GM12878 (cell line): ENCODE measurements at regions not wholly inside any gene's neighbourhood (a gene's known extent, or its start where the extent isn't known, plus 50 kb on each side); places are given as distances from the start of the nearest gene placed in this dataset.

Experiments used
- ATAC-seq: fragments of 200-7000 bp; cut with Tn5 transposase; 3 replicates; pipeline ENCODE4 v1.9.1; 2020; ENCODE audit warnings: mild to moderate bottlenecking, moderate library complexity
- BruUV-seq: library from RNA; stranded (reverse); fragments of 400-500 nt; replicated peaks from 2 replicates; lab custom pipeline; 2021; lab: Mats Ljungman, UMichigan
- CTCF ChIA-PET: fragments of 300-600 bp; sonication (Branson Sonifier 250); formaldehyde crosslinking; extraction: SDS; loops from one replicate; lab custom pipeline; 2021; ENCODE audit warnings: inconsistent platforms; lab: Yijun Ruan, JAX
- POLR2A ChIA-PET: fragments of 350-600 bp; formaldehyde crosslinking; extraction: SDS; loops from one replicate; lab custom pipeline; 2021; ENCODE audit warnings: inconsistent platforms; lab: Charles Lee
- RAD21 ChIA-PET: fragments of 300-600 bp; sonication (Branson Sonifier 250); formaldehyde crosslinking; loops from one replicate; lab custom pipeline; 2023; ENCODE audit warnings: antibody characterized with exemption; ENCODE audit not compliant: unreplicated experiment; lab: Charles Lee
- SMC1A ChIA-PET: fragments of 300-600 bp; sonication (Branson Sonifier 250); formaldehyde crosslinking; loops from one replicate; lab custom pipeline; 2023; ENCODE audit not compliant: unreplicated experiment, uncharacterized antibody; lab: Charles Lee
- DNase-seq: peaks from one replicate; pipeline ENCODE4 v3.0.0-alpha.2; 2011; ENCODE audit warnings: low read depth, low spot score
- FAIRE-seq: peaks from 3 replicates; lab custom pipeline; 2011; peaks lifted over from hg19 to GRCh38; lab: Jason Lieb, UNC
- H2AFZ ChIP-seq: 2 replicates; pipeline ENCODE4 v1.6.0; 2011; ENCODE audit warnings: low read depth, low read length, control low read depth; ENCODE audit not compliant: control insufficient read depth
- H3K27ac ChIP-seq: 2 replicates; pipeline ENCODE4 v1.5.1; 2011; ENCODE audit warnings: control low read depth; ENCODE audit not compliant: control insufficient read depth, insufficient read depth
- H3K27me3 ChIP-seq, 2 experiments: replicated peaks in 1 of 2; 2 replicates each; pipeline versions ENCODE4 v1.6.0 to v1.6.1; 2011; ENCODE audit warnings: low read length in 1 of 2; ENCODE audit not compliant: control insufficient read depth in 2 of 2, insufficient read depth in 2 of 2
- H3K36me3 ChIP-seq, 2 experiments: 2 replicates each; pipeline ENCODE4 v1.5.1; 2011; ENCODE audit warnings: low read length in 1 of 2; ENCODE audit not compliant: control insufficient read depth in 2 of 2, insufficient read depth in 2 of 2
- H3K4me1 ChIP-seq: 2 replicates; pipeline ENCODE4 v1.6.1; 2011; ENCODE audit warnings: mild to moderate bottlenecking, low read length, moderate library complexity, mixed read lengths; ENCODE audit not compliant: control insufficient read depth, insufficient read depth
- H3K4me2 ChIP-seq: 2 replicates; pipeline ENCODE4 v1.6.0; 2011; ENCODE audit warnings: control low read depth; ENCODE audit not compliant: control insufficient read depth, insufficient read depth
- H3K4me3 ChIP-seq: fragments of 200-600 bp; sonication (generic); 2 replicates; pipeline ENCODE4 v1.5.1; 2016
- H3K79me2 ChIP-seq: 2 replicates; pipeline ENCODE4 v1.6.0; 2011; ENCODE audit warnings: low read length; ENCODE audit not compliant: control insufficient read depth, insufficient read depth
- H3K9ac ChIP-seq: 2 replicates; pipeline ENCODE4 v1.8.0; 2011; ENCODE audit warnings: low read length, control low read depth, mixed read lengths; ENCODE audit not compliant: control insufficient read depth, insufficient read depth
- H3K9me3 ChIP-seq: replicated peaks from 3 replicates; pipeline ENCODE4 v1.5.1; 2011; ENCODE audit warnings: mild to moderate bottlenecking, low read length; ENCODE audit not compliant: control insufficient read depth, insufficient read depth
- H4K20me1 ChIP-seq: 2 replicates; pipeline ENCODE4 v1.6.0; 2011; ENCODE audit not compliant: control insufficient read depth, insufficient read depth
- BACH1 ChIP-seq: fragments of 450-650 bp; IDR thresholded peaks from 2 replicates; pipeline ENCODE4 v1.6.1; 2017; ENCODE audit warnings: mild to moderate bottlenecking, borderline replicate concordance
- CBFB ChIP-seq: IDR thresholded peaks from 2 replicates; pipeline ENCODE4 v1.6.1; 2016; ENCODE audit warnings: antibody characterized with exemption, low read depth
- EED ChIP-seq: sonication (generic); IDR thresholded peaks from 2 replicates; pipeline ENCODE4 v1.6.1; 2016; ENCODE audit warnings: antibody characterized with exemption, low read depth
- FOXM1 ChIP-seq: IDR thresholded peaks from 2 replicates; pipeline ENCODE4 v1.6.1; 2012; ENCODE audit warnings: low read depth, mild to moderate bottlenecking, inconsistent platforms, low read length, moderate library complexity
- HDAC2 ChIP-seq: fragments of 200-600 bp; sonication (generic); IDR thresholded peaks from 2 replicates; pipeline ENCODE4 v1.6.1; 2017
- LARP7 ChIP-seq: fragments of 450-650 bp; IDR thresholded peaks from 2 replicates; pipeline ENCODE4 v1.6.1; 2017; ENCODE audit warnings: mild to moderate bottlenecking
- NFIC ChIP-seq: IDR thresholded peaks from 2 replicates; pipeline ENCODE4 v1.6.1; 2012; ENCODE audit warnings: low read depth, mild to moderate bottlenecking, inconsistent platforms, low read length, moderate library complexity
- NR2C1 ChIP-seq: fragments of 450-650 bp; IDR thresholded peaks from 2 replicates; pipeline ENCODE4 v1.6.1; 2017; ENCODE audit warnings: antibody characterized with exemption, mild to moderate bottlenecking, moderate library complexity
- NR2F1 ChIP-seq: fragments of 450-650 bp; conservative IDR thresholded peaks from 2 replicates; pipeline ENCODE4 v1.6.1; 2017; ENCODE audit warnings: mild to moderate bottlenecking
- PAX8 ChIP-seq: fragments of 450-650 bp; IDR thresholded peaks from 2 replicates; pipeline ENCODE4 v1.6.1; 2017; ENCODE audit warnings: mild to moderate bottlenecking, moderate library complexity
- POLR2A ChIP-seq: IDR thresholded peaks from 2 replicates; pipeline ENCODE4 v1.6.1; 2011; ENCODE audit warnings: low read depth, mild to moderate bottlenecking, low read length
- RAD21 ChIP-seq: IDR thresholded peaks from 2 replicates; pipeline ENCODE4 v1.6.1; 2011; ENCODE audit warnings: mild to moderate bottlenecking, low read depth, low read length, moderate library complexity; ENCODE audit not compliant: insufficient read depth
- SIN3A ChIP-seq: IDR thresholded peaks from 2 replicates; pipeline ENCODE4 v1.6.1; 2012; ENCODE audit warnings: low read depth, low read length, improper control_type of control experiment
- TAF1 ChIP-seq: IDR thresholded peaks from 2 replicates; pipeline ENCODE4 v1.6.1; 2011; ENCODE audit warnings: mild to moderate bottlenecking, low read depth, low read length, borderline replicate concordance
- ZBED1 ChIP-seq: IDR thresholded peaks from 2 replicates; pipeline ENCODE4 v1.6.1; 2016; ENCODE audit warnings: borderline replicate concordance
- ZZZ3 ChIP-seq: IDR thresholded peaks from 2 replicates; pipeline ENCODE4 v1.6.1; 2011; ENCODE audit warnings: low read depth; ENCODE audit not compliant: control insufficient read depth, insufficient read length
- WGBS: methylation state at CpG from one replicate; pipeline ENCODE4 v1.1.6; 2016; ENCODE audit warnings: low lambda C conversion rate; ENCODE audit not compliant: insufficient replicate concordance, insufficient coverage; ENCODE audit errors: missing lambda C conversion rate; 5-methylcytosine and 5-hydroxymethylcytosine counted together
- in situ Hi-C: fragments of 300-500 bp; cut with MboI; formaldehyde crosslinking; loops from 9 replicates; pipeline ENCODE4 v1.14.3; 2018; ENCODE audit warnings: mixed read lengths
- intact Hi-C: fragments of 100-400 bp; cut with micrococcal nuclease; formaldehyde crosslinking; loops from one replicate; pipeline ENCODE4 v1.14.2; 2022; ENCODE audit not compliant: unreplicated experiment
- TF ChIP-seq, protein P1 (sequence below): fragments of 450-650 bp; formaldehyde crosslinking; IDR thresholded peaks from 2 replicates; pipeline ENCODE4 v1.5.0; 2022; ENCODE audit warnings: mild to moderate bottlenecking, missing genetic modification characterization
- TF ChIP-seq, protein P2 (sequence below): fragments of 450-650 bp; IDR thresholded peaks from 2 replicates; pipeline ENCODE4 v1.6.1; 2017; ENCODE audit warnings: mild to moderate bottlenecking, moderate library complexity
- TF ChIP-seq, protein P3 (sequence below): IDR thresholded peaks from 2 replicates; pipeline ENCODE4 v1.6.1; 2012; ENCODE audit warnings: low read length, inconsistent platforms

DNA sequence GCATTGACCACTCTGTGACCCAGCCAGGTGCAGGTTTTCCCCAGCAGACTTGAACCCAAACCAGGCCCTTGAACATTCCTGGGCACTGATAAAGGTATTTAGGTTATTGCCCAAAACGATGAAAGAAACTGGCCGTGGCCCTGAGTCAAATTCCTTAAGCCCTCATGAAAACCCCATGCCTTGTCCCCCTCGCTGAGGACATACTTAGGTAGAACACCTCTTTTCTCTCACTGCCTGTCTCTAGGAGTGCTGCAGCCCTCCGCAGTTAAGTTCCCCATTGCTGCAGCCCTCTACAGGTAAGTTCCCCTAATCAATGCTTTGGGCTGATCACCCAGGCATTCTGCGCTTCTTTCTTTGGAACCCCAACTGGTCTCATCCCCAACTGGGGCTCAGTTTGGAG is 961.6 kb downstream of the TBC1D22A start:
- POLR2A ChIA-PET, result no interaction called here
- Histone ChIP-seq H3K27me3 (no peaks in the 10 kb centered on the region), H3K36me3 (no peaks in the 10 kb centered on the region), H3K4me1 (no peaks in the 10 kb centered on the region), H3K27ac (no peak overlapping the region), H3K79me2 (no peaks in the 10 kb centered on the region), H3K9ac (no peak overlapping the region), H4K20me1 (no peaks in the 10 kb centered on the region), H2AFZ (no peak overlapping the region), H3K9me3 (no peaks in the 10 kb centered on the region; the same call in 2 of the 3 replicates), H3K4me3 (no peak overlapping the region), H3K4me2 (no peak overlapping the region)
- in situ Hi-C loops (no loop called here), intact Hi-C loops (no loop called here)
- SMC1A ChIA-PET, result no interaction called here
- RAD21 ChIA-PET, result no interaction called here
- FAIRE-seq, result no peak
- no peak for ATAC-seq
- no TSS peak for BruUV-seq
- DNase-seq, result no peak
- 30% methylated on average over 5 of the region's 5 CpGs for WGBS
- CTCF ChIA-PET, result interaction anchor here (0.7 to 0.8 kb wide), 2 partner anchors 114 to 159 kb away, joined by 3 to 4 read pairs; no protein-coding TSS in a partner anchor
- TF ChIP-seq FOXM1 (no peak), LARP7 (no peak), RAD21 (no peak), SIN3A (no peak), HDAC2 (no peak), ZBED1 (no peak), BACH1 (no peak), EED (no peak), NR2C1 (no peak), POLR2A (no peak), ZZZ3 (no peak), NFIC (no peak), TAF1 (no peak), NR2F1 (no peak), PAX8 (no peak), CBFB (no peak)
- TF ChIP-seq, protein P1, sequence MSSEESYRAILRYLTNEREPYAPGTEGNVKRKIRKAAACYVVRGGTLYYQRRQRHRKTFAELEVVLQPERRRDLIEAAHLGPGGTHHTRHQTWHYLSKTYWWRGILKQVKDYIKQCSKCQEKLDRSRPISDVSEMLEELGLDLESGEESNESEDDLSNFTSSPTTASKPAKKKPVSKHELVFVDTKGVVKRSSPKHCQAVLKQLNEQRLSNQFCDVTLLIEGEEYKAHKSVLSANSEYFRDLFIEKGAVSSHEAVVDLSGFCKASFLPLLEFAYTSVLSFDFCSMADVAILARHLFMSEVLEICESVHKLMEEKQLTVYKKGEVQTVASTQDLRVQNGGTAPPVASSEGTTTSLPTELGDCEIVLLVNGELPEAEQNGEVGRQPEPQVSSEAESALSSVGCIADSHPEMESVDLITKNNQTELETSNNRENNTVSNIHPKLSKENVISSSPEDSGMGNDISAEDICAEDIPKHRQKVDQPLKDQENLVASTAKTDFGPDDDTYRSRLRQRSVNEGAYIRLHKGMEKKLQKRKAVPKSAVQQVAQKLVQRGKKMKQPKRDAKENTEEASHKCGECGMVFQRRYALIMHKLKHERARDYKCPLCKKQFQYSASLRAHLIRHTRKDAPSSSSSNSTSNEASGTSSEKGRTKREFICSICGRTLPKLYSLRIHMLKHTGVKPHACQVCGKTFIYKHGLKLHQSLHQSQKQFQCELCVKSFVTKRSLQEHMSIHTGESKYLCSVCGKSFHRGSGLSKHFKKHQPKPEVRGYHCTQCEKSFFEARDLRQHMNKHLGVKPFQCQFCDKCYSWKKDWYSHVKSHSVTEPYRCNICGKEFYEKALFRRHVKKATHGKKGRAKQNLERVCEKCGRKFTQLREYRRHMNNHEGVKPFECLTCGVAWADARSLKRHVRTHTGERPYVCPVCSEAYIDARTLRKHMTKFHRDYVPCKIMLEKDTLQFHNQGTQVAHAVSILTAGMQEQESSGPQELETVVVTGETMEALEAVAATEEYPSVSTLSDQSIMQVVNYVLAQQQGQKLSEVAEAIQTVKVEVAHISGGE (CRISPR knock-in tag), result no peak
- TF ChIP-seq, protein P2, sequence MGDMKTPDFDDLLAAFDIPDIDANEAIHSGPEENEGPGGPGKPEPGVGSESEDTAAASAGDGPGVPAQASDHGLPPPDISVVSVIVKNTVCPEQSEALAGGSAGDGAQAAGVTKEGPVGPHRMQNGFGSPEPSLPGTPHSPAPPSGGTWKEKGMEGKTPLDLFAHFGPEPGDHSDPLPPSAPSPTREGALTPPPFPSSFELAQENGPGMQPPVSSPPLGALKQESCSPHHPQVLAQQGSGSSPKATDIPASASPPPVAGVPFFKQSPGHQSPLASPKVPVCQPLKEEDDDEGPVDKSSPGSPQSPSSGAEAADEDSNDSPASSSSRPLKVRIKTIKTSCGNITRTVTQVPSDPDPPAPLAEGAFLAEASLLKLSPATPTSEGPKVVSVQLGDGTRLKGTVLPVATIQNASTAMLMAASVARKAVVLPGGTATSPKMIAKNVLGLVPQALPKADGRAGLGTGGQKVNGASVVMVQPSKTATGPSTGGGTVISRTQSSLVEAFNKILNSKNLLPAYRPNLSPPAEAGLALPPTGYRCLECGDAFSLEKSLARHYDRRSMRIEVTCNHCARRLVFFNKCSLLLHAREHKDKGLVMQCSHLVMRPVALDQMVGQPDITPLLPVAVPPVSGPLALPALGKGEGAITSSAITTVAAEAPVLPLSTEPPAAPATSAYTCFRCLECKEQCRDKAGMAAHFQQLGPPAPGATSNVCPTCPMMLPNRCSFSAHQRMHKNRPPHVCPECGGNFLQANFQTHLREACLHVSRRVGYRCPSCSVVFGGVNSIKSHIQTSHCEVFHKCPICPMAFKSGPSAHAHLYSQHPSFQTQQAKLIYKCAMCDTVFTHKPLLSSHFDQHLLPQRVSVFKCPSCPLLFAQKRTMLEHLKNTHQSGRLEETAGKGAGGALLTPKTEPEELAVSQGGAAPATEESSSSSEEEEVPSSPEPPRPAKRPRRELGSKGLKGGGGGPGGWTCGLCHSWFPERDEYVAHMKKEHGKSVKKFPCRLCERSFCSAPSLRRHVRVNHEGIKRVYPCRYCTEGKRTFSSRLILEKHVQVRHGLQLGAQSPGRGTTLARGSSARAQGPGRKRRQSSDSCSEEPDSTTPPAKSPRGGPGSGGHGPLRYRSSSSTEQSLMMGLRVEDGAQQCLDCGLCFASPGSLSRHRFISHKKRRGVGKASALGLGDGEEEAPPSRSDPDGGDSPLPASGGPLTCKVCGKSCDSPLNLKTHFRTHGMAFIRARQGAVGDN, result no peak
- TF ChIP-seq, protein P3, sequence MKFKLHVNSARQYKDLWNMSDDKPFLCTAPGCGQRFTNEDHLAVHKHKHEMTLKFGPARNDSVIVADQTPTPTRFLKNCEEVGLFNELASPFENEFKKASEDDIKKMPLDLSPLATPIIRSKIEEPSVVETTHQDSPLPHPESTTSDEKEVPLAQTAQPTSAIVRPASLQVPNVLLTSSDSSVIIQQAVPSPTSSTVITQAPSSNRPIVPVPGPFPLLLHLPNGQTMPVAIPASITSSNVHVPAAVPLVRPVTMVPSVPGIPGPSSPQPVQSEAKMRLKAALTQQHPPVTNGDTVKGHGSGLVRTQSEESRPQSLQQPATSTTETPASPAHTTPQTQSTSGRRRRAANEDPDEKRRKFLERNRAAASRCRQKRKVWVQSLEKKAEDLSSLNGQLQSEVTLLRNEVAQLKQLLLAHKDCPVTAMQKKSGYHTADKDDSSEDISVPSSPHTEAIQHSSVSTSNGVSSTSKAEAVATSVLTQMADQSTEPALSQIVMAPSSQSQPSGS, result no peak
